Caki2 (cell line): ENCODE measurements at regions not wholly inside any gene's neighbourhood (a gene's known extent, or its start where the extent isn't known, plus 50 kb on each side); places are given as distances from the start of the nearest gene placed in this dataset.

ENCODE experiments used
- DNase-seq: peaks from one replicate; pipeline ENCODE4 v3.0.0-alpha.2; 2015; ENCODE audit warnings: low read depth
- in situ Hi-C: cut with HindIII; loops from 2 replicates; pipeline ENCODE4 v1.10.0; 2016; ENCODE audit warnings: low sequenced_read_pairs, low pct_unique_long_range_greater_than_20kb, mixed read lengths

- DNase-seq: no peak
- in situ Hi-C loops: no loop called here
Observed at GRCh38 chr3:41002104-41002503, 197.2 kb upstream of the CTNNB1 start.

GRCh38 chr3:41007399-41007798 is 191.9 kb upstream of the CTNNB1 start:
- no peak for DNase-seq
- in situ Hi-C loops: no loop called here

- in situ Hi-C loops: no loop called here
- no peak for DNase-seq
Observed at GRCh38 chr3:41011854-41012253, 187.5 kb upstream of the CTNNB1 start.

- in situ Hi-C loops: no loop called here
- DNase-seq: no peak
Observed at GRCh38 chr3:41018855-41019254, 180.4 kb upstream of the CTNNB1 start.

GRCh38 chr3:41024031-41024836 is 175.1 kb upstream of the CTNNB1 start:
- no peak for DNase-seq
- in situ Hi-C loops: no loop called here

GRCh38 chr3:41026394-41027177 is 172.7 kb upstream of the CTNNB1 start:
- in situ Hi-C loops: no loop called here
- DNase-seq: no peak

GRCh38 chr3:41029356-41029755 is 169.9 kb upstream of the CTNNB1 start:
- no peak for DNase-seq
- in situ Hi-C loops: no loop called here

- in situ Hi-C loops: no loop called here
- DNase-seq: no peak
Observed at GRCh38 chr3:41030220-41030619, 169.1 kb upstream of the CTNNB1 start.

GRCh38 chr3:41031401-41031800 is 167.9 kb upstream of the CTNNB1 start:
- in situ Hi-C loops: no loop called here
- DNase-seq: no peak

- no peak for DNase-seq
- in situ Hi-C loops: no loop called here
Observed at GRCh38 chr3:41033956-41034519, 165.3 kb upstream of the CTNNB1 start.

GRCh38 chr3:41035456-41036022 is 163.8 kb upstream of the CTNNB1 start:
- in situ Hi-C loops: no loop called here
- no peak for DNase-seq

GRCh38 chr3:41037651-41038334 is 161.5 kb upstream of the CTNNB1 start:
- in situ Hi-C loops: no loop called here
- DNase-seq: no peak

GRCh38 chr3:41040256-41040655 is 159.0 kb upstream of the CTNNB1 start:
- in situ Hi-C loops: no loop called here
- DNase-seq: no peak

GRCh38 chr3:41041462-41041861 is 157.8 kb upstream of the CTNNB1 start:
- DNase-seq: no peak
- in situ Hi-C loops: no loop called here

GRCh38 chr3:41041899-41042298 is 157.4 kb upstream of the CTNNB1 start:
- in situ Hi-C loops: no loop called here
- DNase-seq: no peak

GRCh38 chr3:41044523-41044922 is 154.8 kb upstream of the CTNNB1 start:
- DNase-seq: no peak
- in situ Hi-C loops: no loop called here

GRCh38 chr3:41045491-41045890 is 153.8 kb upstream of the CTNNB1 start:
- in situ Hi-C loops: no loop called here
- DNase-seq: no peak

- in situ Hi-C loops: no loop called here
- no peak for DNase-seq
Observed at GRCh38 chr3:41050144-41050543, 149.2 kb upstream of the CTNNB1 start.

- in situ Hi-C loops: no loop called here
- no peak for DNase-seq
Observed at GRCh38 chr3:41053220-41053619, 146.1 kb upstream of the CTNNB1 start.
